ENCODE measurements at regions not wholly inside any gene's neighbourhood (a gene's known extent, or its start where the extent isn't known, plus 50 kb on each side); places are given as distances from the start of the nearest gene placed in this dataset.
"Not testable (repeated sequence)": the region's sequence is repeated elsewhere in the genome, so short reads cannot be mapped to it uniquely, and the experiment has no call there.

- DNase-seq, H3K36me3 ChIP-seq: not testable (repeated sequence)
Measured at GRCh38 chr14:19052977-19053376, 85.7 kb downstream of the POTEM start.

GRCh38 chr14:19053426-19054050 is 86.3 kb downstream of the POTEM start:
- not testable (repeated sequence) for H3K36me3 ChIP-seq; H3K27me3 ChIP-seq (ENCODE audit: insufficient read depth, low read depth, severe bottlenecking); H3K27ac ChIP-seq; H3K9me3 ChIP-seq (ENCODE audit: severe bottlenecking); H3K4me3 ChIP-seq (ENCODE audit: low read depth, low read length); DNase-seq

More at GRCh38 chr14:19052977-19053376, 85.7 kb downstream of the POTEM start:
- H3K4me3 ChIP-seq (ENCODE audit: low read depth, low read length); H3K27ac ChIP-seq; H3K27me3 ChIP-seq (ENCODE audit: insufficient read depth, low read depth, severe bottlenecking); H3K9me3 ChIP-seq (ENCODE audit: severe bottlenecking): not testable (repeated sequence)

GRCh38 chr14:19054108-19054721 is 87.0 kb downstream of the POTEM start:
- H3K27ac ChIP-seq; H3K27me3 ChIP-seq (ENCODE audit: insufficient read depth, low read depth, severe bottlenecking); H3K4me3 ChIP-seq (ENCODE audit: low read depth, low read length); H3K9me3 ChIP-seq (ENCODE audit: severe bottlenecking); H3K36me3 ChIP-seq; DNase-seq: not testable (repeated sequence)

GRCh38 chr14:19054934-19055333 is 87.7 kb downstream of the POTEM start:
- not testable (repeated sequence) for H3K9me3 ChIP-seq (ENCODE audit: severe bottlenecking); DNase-seq

GRCh38 chr14:19059066-19059465 is 91.8 kb downstream of the POTEM start:
- DNase-seq; H3K27me3 ChIP-seq (ENCODE audit: insufficient read depth, low read depth, severe bottlenecking); H3K36me3 ChIP-seq; H3K27ac ChIP-seq; H3K4me3 ChIP-seq (ENCODE audit: low read depth, low read length); H3K9me3 ChIP-seq (ENCODE audit: severe bottlenecking): not testable (repeated sequence)

More at GRCh38 chr14:19054934-19055333, 87.7 kb downstream of the POTEM start:
- H3K27ac ChIP-seq; H3K27me3 ChIP-seq (ENCODE audit: insufficient read depth, low read depth, severe bottlenecking); H3K4me3 ChIP-seq (ENCODE audit: low read depth, low read length); H3K36me3 ChIP-seq: not testable (repeated sequence)

GRCh38 chr14:19061689-19062450 is 94.6 kb downstream of the POTEM start:
- not testable (repeated sequence) for H3K4me3 ChIP-seq (ENCODE audit: low read depth, low read length); DNase-seq; H3K27me3 ChIP-seq (ENCODE audit: insufficient read depth, low read depth, severe bottlenecking); H3K9me3 ChIP-seq (ENCODE audit: severe bottlenecking); H3K36me3 ChIP-seq; H3K27ac ChIP-seq

- H3K27me3 ChIP-seq (ENCODE audit: insufficient read depth, low read depth, severe bottlenecking); H3K4me3 ChIP-seq (ENCODE audit: low read depth, low read length); H3K27ac ChIP-seq; DNase-seq; H3K9me3 ChIP-seq (ENCODE audit: severe bottlenecking); H3K36me3 ChIP-seq: not testable (repeated sequence)
Measured at GRCh38 chr14:19068957-19069356, 101.7 kb downstream of the POTEM start.

- not testable (repeated sequence) for DNase-seq; H3K27ac ChIP-seq; H3K36me3 ChIP-seq; H3K4me3 ChIP-seq (ENCODE audit: low read depth, low read length); H3K27me3 ChIP-seq (ENCODE audit: insufficient read depth, low read depth, severe bottlenecking); H3K9me3 ChIP-seq (ENCODE audit: severe bottlenecking)
Measured at GRCh38 chr14:19072518-19072917, 105.3 kb downstream of the POTEM start.

GRCh38 chr14:19088632-19089031 is 121.4 kb downstream of the POTEM start:
- not testable (repeated sequence) for H3K36me3 ChIP-seq; DNase-seq; H3K4me3 ChIP-seq (ENCODE audit: low read depth, low read length); H3K27ac ChIP-seq; H3K27me3 ChIP-seq (ENCODE audit: insufficient read depth, low read depth, severe bottlenecking); H3K9me3 ChIP-seq (ENCODE audit: severe bottlenecking)

- H3K36me3 ChIP-seq; H3K4me3 ChIP-seq (ENCODE audit: low read depth, low read length); H3K27me3 ChIP-seq (ENCODE audit: insufficient read depth, low read depth, severe bottlenecking); H3K9me3 ChIP-seq (ENCODE audit: severe bottlenecking); H3K27ac ChIP-seq; DNase-seq: not testable (repeated sequence)
Measured at GRCh38 chr14:19093227-19093626, 126.0 kb downstream of the POTEM start.

GRCh38 chr14:19094731-19095130 is 127.5 kb downstream of the POTEM start:
- H3K27ac ChIP-seq; H3K9me3 ChIP-seq (ENCODE audit: severe bottlenecking); DNase-seq; H3K27me3 ChIP-seq (ENCODE audit: insufficient read depth, low read depth, severe bottlenecking); H3K4me3 ChIP-seq (ENCODE audit: low read depth, low read length); H3K36me3 ChIP-seq: not testable (repeated sequence)

- not testable (repeated sequence) for H3K4me3 ChIP-seq (ENCODE audit: low read depth, low read length); DNase-seq; H3K9me3 ChIP-seq (ENCODE audit: severe bottlenecking); H3K27ac ChIP-seq; H3K36me3 ChIP-seq; H3K27me3 ChIP-seq (ENCODE audit: insufficient read depth, low read depth, severe bottlenecking)
Measured at GRCh38 chr14:19095167-19095566, 127.9 kb downstream of the POTEM start.

- not testable (repeated sequence) for H3K36me3 ChIP-seq; H3K4me3 ChIP-seq (ENCODE audit: low read depth, low read length); H3K9me3 ChIP-seq (ENCODE audit: severe bottlenecking); H3K27ac ChIP-seq; H3K27me3 ChIP-seq (ENCODE audit: insufficient read depth, low read depth, severe bottlenecking); DNase-seq
Measured at GRCh38 chr14:19096467-19096866, 129.2 kb downstream of the POTEM start.

- not testable (repeated sequence) for H3K36me3 ChIP-seq; H3K9me3 ChIP-seq (ENCODE audit: severe bottlenecking); H3K27ac ChIP-seq; H3K27me3 ChIP-seq (ENCODE audit: insufficient read depth, low read depth, severe bottlenecking); H3K4me3 ChIP-seq (ENCODE audit: low read depth, low read length); DNase-seq
Measured at GRCh38 chr14:19096876-19097275, 129.6 kb downstream of the POTEM start.

- DNase-seq; H3K27ac ChIP-seq; H3K9me3 ChIP-seq (ENCODE audit: severe bottlenecking); H3K4me3 ChIP-seq (ENCODE audit: low read depth, low read length); H3K27me3 ChIP-seq (ENCODE audit: insufficient read depth, low read depth, severe bottlenecking); H3K36me3 ChIP-seq: not testable (repeated sequence)
Measured at GRCh38 chr14:19097306-19097705, 130.1 kb downstream of the POTEM start.

All from WERI-Rb-1 (cell line).